Mucosa of descending colon (tissue), 3 donors: ENCODE measurements at regions not wholly inside any gene's neighbourhood (a gene's known extent, or its start where the extent isn't known, plus 50 kb on each side); places are given as distances from the start of the nearest gene placed in this dataset.

Source experiments
- ATAC-seq: fragments of 200-7000 bp; cut with Tn5 transposase; one replicate; pipeline ENCODE4 v1.9.1; 2020; ENCODE audit warnings: mild to moderate bottlenecking, moderate library complexity
- DNase-seq, 3 donors: peaks; one replicate each; pipeline ENCODE4 v3.0.0-alpha.2; 2020
- H3K36me3 ChIP-seq: fragments of 200-600 bp; one replicate; pipeline ENCODE4 v1.8.0; 2021; ENCODE audit warnings: low read depth, mild to moderate bottlenecking
- H3K4me1 ChIP-seq: fragments of 200-600 bp; one replicate; pipeline ENCODE4 v1.8.0; 2021; ENCODE audit warnings: low read depth, mild to moderate bottlenecking
- H3K4me3 ChIP-seq: fragments of 200-600 bp; one replicate; pipeline ENCODE4 v1.8.0; 2021; ENCODE audit warnings: mild to moderate bottlenecking
- H3K9me3 ChIP-seq: fragments of 200-600 bp; one replicate; pipeline ENCODE4 v1.8.0; 2021; ENCODE audit warnings: mild to moderate bottlenecking
- intact Hi-C, 2 donors: fragments of 100-400 bp; cut with DNase I in 1 of 2; cut with micrococcal nuclease in 1 of 2; formaldehyde crosslinking; loops; one replicate each; pipeline versions ENCODE4 v1.11.0 to v1.11.1; 2022; cut with DNase I, micrococcal nuclease
- TF ChIP-seq, protein P1 (sequence below): fragments of 200-600 bp; IDR thresholded peaks from one replicate; pipeline ENCODE4 v1.8.0; 2022; ENCODE audit warnings: antibody characterized with exemption, mild to moderate bottlenecking
- donor health status: DM: no; HTN: no; CAD: no; lungs with moderate emphysema.
- donor health status: DM: no; HTN: no; CAD: no.
- donor health status: DM: no; HTN: yes; CAD: no.

GRCh38 chr3:26260139-26260538, 362.4 kb upstream of the LRRC3B start:
- peaks cover 10% of the 10 kb centered on the region for H3K9me3 ChIP-seq
- intact Hi-C loops = no loop called here
- TF ChIP-seq, protein P1, sequence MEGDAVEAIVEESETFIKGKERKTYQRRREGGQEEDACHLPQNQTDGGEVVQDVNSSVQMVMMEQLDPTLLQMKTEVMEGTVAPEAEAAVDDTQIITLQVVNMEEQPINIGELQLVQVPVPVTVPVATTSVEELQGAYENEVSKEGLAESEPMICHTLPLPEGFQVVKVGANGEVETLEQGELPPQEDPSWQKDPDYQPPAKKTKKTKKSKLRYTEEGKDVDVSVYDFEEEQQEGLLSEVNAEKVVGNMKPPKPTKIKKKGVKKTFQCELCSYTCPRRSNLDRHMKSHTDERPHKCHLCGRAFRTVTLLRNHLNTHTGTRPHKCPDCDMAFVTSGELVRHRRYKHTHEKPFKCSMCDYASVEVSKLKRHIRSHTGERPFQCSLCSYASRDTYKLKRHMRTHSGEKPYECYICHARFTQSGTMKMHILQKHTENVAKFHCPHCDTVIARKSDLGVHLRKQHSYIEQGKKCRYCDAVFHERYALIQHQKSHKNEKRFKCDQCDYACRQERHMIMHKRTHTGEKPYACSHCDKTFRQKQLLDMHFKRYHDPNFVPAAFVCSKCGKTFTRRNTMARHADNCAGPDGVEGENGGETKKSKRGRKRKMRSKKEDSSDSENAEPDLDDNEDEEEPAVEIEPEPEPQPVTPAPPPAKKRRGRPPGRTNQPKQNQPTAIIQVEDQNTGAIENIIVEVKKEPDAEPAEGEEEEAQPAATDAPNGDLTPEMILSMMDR = no peak
- no peaks in the 10 kb centered on the region for H3K4me1 ChIP-seq
- no peak overlapping the region for H3K4me3 ChIP-seq
- H3K36me3 ChIP-seq = no peaks in the 10 kb centered on the region
- DNase-seq (no peak), ATAC-seq (no peak)

- TF ChIP-seq, protein P1 = no peak
- Histone ChIP-seq H3K36me3 (no peaks in the 10 kb centered on the region), H3K4me1 (no peaks in the 10 kb centered on the region), H3K4me3 (no peak overlapping the region), H3K9me3 (peaks cover 19% of the 10 kb centered on the region)
- ATAC-seq (no peak), DNase-seq (no peak)
- intact Hi-C loops = no loop called here
These were observed 357.9 kb upstream of the LRRC3B start for GRCh38 chr3:26264708-26265107.

- intact Hi-C loops = no loop called here
- H3K4me1 ChIP-seq = no peaks in the 10 kb centered on the region
- H3K9me3 ChIP-seq = peaks cover 8% of the 10 kb centered on the region
- ATAC-seq = no peak
- TF ChIP-seq, protein P1 = no peak
- DNase-seq = no peak
- no peak overlapping the region for H3K4me3 ChIP-seq
- H3K36me3 ChIP-seq = no peaks in the 10 kb centered on the region
These were observed 350.7 kb upstream of the LRRC3B start for GRCh38 chr3:26271848-26272247.

GRCh38 chr3:26273196-26273595, 349.4 kb upstream of the LRRC3B start:
- no peak overlapping the region for H3K4me3 ChIP-seq
- no peaks in the 10 kb centered on the region for H3K36me3 ChIP-seq
- H3K9me3 ChIP-seq = peaks cover 8% of the 10 kb centered on the region
- DNase-seq = no peak
- ATAC-seq = no peak
- intact Hi-C loops = no loop called here
- H3K4me1 ChIP-seq = no peaks in the 10 kb centered on the region
- TF ChIP-seq, protein P1 = no peak

DNA sequence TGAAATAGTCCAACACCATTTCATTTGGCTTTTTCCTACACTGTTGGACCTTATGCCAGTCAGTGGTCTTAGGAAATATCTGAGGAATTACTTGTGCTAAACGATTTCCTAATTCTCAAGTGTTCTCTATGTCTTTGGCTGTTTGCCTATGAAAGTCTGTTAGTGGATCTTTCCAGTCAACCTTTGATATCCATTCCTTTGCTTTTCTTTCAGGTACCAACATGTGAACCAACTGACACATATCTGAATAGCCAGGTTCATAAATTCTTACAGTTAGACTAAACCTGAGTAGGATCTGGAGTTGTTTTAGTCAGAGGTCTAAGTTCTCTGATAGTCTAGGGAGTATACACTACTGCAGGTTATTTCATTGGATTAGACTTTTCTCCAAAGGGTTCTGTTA, 343.5 kb upstream of the LRRC3B start:
- no peak for DNase-seq
- Histone ChIP-seq H3K4me1 (no peaks in the 10 kb centered on the region), H3K9me3 (peaks cover 23% of the 10 kb centered on the region), H3K4me3 (no peak overlapping the region), H3K36me3 (no peaks in the 10 kb centered on the region)
- intact Hi-C loops = no loop called here
- TF ChIP-seq, protein P1 = no peak
- no peak for ATAC-seq

- TF ChIP-seq, protein P1 = no peak
- Histone ChIP-seq H3K4me3 (no peak overlapping the region), H3K9me3 (peaks cover 36% of the 10 kb centered on the region), H3K36me3 (no peaks in the 10 kb centered on the region), H3K4me1 (no peaks in the 10 kb centered on the region)
- DNase-seq (no peak), ATAC-seq (no peak)
- intact Hi-C loops = no loop called here
These were observed 342.1 kb upstream of the LRRC3B start for GRCh38 chr3:26280517-26280916.
